ENCODE measurements at regions not wholly inside any gene's neighbourhood (a gene's known extent, or its start where the extent isn't known, plus 50 kb on each side); places are given as distances from the start of the nearest gene placed in this dataset.

DNA sequence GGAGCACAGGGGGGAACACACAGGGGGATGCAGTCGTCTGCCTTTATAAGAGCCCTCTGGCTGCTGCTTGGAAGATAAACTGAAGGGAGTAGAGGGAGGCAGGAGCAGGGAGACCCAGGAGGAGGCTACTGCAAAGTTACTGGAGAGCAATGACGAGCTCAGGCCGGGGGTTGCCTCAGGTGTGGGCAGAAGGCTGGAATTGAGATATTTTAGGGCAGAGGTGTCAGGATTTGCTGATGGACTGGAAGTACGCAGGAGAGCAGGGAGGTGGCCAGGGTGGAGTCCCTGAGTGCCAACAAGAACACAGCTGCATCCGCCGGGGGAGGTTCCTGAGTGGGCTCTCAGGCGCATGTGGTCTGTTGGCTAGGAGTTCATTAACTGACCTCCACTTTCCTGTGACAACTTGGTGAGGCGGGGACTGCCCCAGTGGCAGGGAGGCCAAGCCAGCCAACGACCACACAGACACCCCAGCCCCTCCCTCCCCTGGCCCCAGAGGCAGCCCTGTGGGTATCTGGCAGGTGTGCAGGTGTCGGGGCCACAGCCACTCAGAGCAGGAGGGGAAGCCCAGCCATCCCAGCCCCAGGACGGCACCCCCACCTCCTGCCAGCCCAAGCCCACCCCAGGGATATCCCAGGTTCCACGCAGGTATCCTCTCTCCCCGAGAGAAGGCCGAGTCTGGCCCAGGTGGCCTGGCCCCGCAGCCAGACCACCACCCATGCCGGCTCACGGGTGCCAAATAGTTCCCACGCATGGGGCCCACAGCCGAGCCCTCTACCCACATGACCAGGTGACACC, 85.4 kb downstream of the NCOR2 start:
- H3K27ac ChIP-seq (ENCODE audit: insufficient read length, low read depth, low read length) = no peak overlapping the region
- no peak overlapping the region for H2BK5ac ChIP-seq (ENCODE audit: insufficient read length, low read length)
- no peaks in the 10 kb centered on the region for H3K23me2 ChIP-seq (ENCODE audit: insufficient read length, low read depth, low read length, poor library complexity, severe bottlenecking)
- H3K23ac ChIP-seq (ENCODE audit: insufficient read length, low read depth, low read length) = no peak overlapping the region
- H3K9me3 ChIP-seq (ENCODE audit: control insufficient read depth, low read depth, low read length) = no peaks in the 10 kb centered on the region
- H3K18ac ChIP-seq (ENCODE audit: insufficient read length, low read depth, low read length) = no peak overlapping the region
- no peak overlapping the region for H2BK120ac ChIP-seq (ENCODE audit: low read depth, low read length, poor library complexity, severe bottlenecking)
- H4K5ac ChIP-seq (ENCODE audit: insufficient read length, low read depth, low read length) = no peak overlapping the region
- H3K4me2 ChIP-seq (ENCODE audit: insufficient read depth, insufficient read length, low read length) = no peak overlapping the region
- no peak overlapping the region for H3T11ph ChIP-seq (ENCODE audit: low read length)
- H3K79me1 ChIP-seq (ENCODE audit: insufficient read depth, low read depth, low read length, poor library complexity, severe bottlenecking) = no peaks in the 10 kb centered on the region
- Mint-ChIP-seq H3K27me3 (ENCODE audit: low read depth) (peaks cover 1% of the 10 kb centered on the region; the same call in 1 of the 2 replicates), H3K4me3 (no peak overlapping the region), H3K9me3 (no peaks in the 10 kb centered on the region), H3K27ac (peak overlapping the region; percentile 53 to 76 (median 64); a peak in 6 of 7 replicates), H3K36me3 (ENCODE audit: insufficient read depth in 1 of 3, low read depth in 3 of 3) (peaks cover 29 to 61% (median 59%) of the 10 kb centered on the region in 3 experiments; a peak in 6 of 7 replicates), H3K4me1 (peaks cover 0 to 17% of the 10 kb centered on the region in 2 experiments; a peak in 3 of 4 replicates)
- no peaks in the 10 kb centered on the region for H3K4me1 ChIP-seq (ENCODE audit: insufficient read depth, low read length)
- H3K56ac ChIP-seq (ENCODE audit: insufficient read length, low read depth, low read length) = no peak overlapping the region
- no peak overlapping the region for H2BK20ac ChIP-seq (ENCODE audit: low read depth, low read length, poor library complexity, severe bottlenecking)
- no peak overlapping the region for H4K8ac ChIP-seq (replicated peaks; ENCODE audit: insufficient read length, low read depth, low read length)
- H2BK15ac ChIP-seq (ENCODE audit: low read depth, low read length) = no peak overlapping the region
- DNase-seq = no peak
- no peak overlapping the region for H2AFZ ChIP-seq (ENCODE audit: low read length)
- no peak overlapping the region for H3K9ac ChIP-seq (ENCODE audit: extremely low read depth, insufficient read length, low read length)
- no peak overlapping the region for H2AK5ac ChIP-seq (ENCODE audit: insufficient read length, low read length)
- no peak overlapping the region for H2BK12ac ChIP-seq (ENCODE audit: insufficient read length, low read depth, low read length)
- H3K79me2 ChIP-seq (ENCODE audit: insufficient read depth, low read length) = peaks cover 2% of the 10 kb centered on the region; the same call in 1 of the 2 replicates
- no peaks in the 10 kb centered on the region for H3K27me3 ChIP-seq (ENCODE audit: insufficient read depth, low read length)
- H3K14ac ChIP-seq (ENCODE audit: insufficient read depth, low read length) = no peak overlapping the region; the same call in 1 of the 2 replicates
- peaks cover 5% of the 10 kb centered on the region for H4K20me1 ChIP-seq (ENCODE audit: control insufficient read depth, insufficient read depth, insufficient read length)
- H3K4ac ChIP-seq (ENCODE audit: low read depth, low read length) = no peak overlapping the region
- TF ChIP-seq, protein P1, sequence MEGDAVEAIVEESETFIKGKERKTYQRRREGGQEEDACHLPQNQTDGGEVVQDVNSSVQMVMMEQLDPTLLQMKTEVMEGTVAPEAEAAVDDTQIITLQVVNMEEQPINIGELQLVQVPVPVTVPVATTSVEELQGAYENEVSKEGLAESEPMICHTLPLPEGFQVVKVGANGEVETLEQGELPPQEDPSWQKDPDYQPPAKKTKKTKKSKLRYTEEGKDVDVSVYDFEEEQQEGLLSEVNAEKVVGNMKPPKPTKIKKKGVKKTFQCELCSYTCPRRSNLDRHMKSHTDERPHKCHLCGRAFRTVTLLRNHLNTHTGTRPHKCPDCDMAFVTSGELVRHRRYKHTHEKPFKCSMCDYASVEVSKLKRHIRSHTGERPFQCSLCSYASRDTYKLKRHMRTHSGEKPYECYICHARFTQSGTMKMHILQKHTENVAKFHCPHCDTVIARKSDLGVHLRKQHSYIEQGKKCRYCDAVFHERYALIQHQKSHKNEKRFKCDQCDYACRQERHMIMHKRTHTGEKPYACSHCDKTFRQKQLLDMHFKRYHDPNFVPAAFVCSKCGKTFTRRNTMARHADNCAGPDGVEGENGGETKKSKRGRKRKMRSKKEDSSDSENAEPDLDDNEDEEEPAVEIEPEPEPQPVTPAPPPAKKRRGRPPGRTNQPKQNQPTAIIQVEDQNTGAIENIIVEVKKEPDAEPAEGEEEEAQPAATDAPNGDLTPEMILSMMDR (conservative IDR thresholded peaks at IDR 0.05) = no peak
- no peak overlapping the region for H4K91ac ChIP-seq (ENCODE audit: insufficient read length, low read depth, low read length)
- WGBS (ENCODE audit: extremely low coverage, insufficient read length, low lambda C conversion rate) = no CpG with 5 or more reads among the region's 19 CpGs

All from H9 (cell line).